IPS-18a (cell line): ENCODE measurements at regions not wholly inside any gene's neighbourhood (a gene's known extent, or its start where the extent isn't known, plus 50 kb on each side); places are given as distances from the start of the nearest gene placed in this dataset.

ENCODE experiments used
- H3K27ac ChIP-seq: one replicate; pipeline ENCODE4 v1.5.1; 2013; ENCODE audit warnings: low read length
- H3K27me3 ChIP-seq: one replicate; pipeline ENCODE4 v1.6.1; 2013; ENCODE audit warnings: mild to moderate bottlenecking, low read length; ENCODE audit not compliant: control insufficient read depth, insufficient read depth
- H3K36me3 ChIP-seq: one replicate; pipeline ENCODE4 v1.6.1; 2013; ENCODE audit warnings: low read depth, low read length; ENCODE audit not compliant: control insufficient read depth
- H3K4me1 ChIP-seq: one replicate; pipeline ENCODE4 v1.6.1; 2013; ENCODE audit warnings: low read depth, low read length; ENCODE audit not compliant: control insufficient read depth
- H3K4me3 ChIP-seq: one replicate; pipeline ENCODE4 v1.5.1; 2013; ENCODE audit warnings: low read length
- H3K9ac ChIP-seq: one replicate; pipeline ENCODE4 v1.6.1; 2013; ENCODE audit warnings: mild to moderate bottlenecking, low read length, moderate library complexity
- H3K9me3 ChIP-seq: one replicate; pipeline ENCODE4 v1.6.1; 2013; ENCODE audit warnings: low read depth, low read length; ENCODE audit not compliant: control insufficient read depth

DNA sequence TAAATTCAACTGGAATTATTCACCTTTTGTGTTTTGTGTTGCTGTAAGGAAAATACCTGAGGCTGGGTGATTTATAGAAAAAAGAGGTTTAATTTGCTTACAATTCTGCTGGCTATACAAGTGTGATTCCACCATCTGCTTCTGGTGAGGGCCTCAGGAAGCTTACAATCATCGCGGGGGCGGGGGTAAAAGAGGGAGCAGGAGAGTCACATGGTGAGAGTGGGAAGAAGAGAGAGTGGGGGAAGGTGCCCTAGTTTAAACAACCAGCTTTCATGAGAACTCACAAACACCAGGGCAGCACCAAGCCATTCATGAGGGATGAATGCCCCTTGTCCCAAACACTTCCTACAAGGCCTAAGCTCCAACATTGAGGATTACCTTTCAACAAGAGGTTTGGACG is 760.7 kb upstream of the PCDH9 start:
- no peak overlapping the region for H3K27ac ChIP-seq
- H3K9me3 ChIP-seq = no peaks in the 10 kb centered on the region
- H3K9ac ChIP-seq = no peak overlapping the region
- no peaks in the 10 kb centered on the region for H3K36me3 ChIP-seq
- H3K4me1 ChIP-seq = no peaks in the 10 kb centered on the region
- H3K27me3 ChIP-seq = no peaks in the 10 kb centered on the region
- H3K4me3 ChIP-seq = no peak overlapping the region

DNA sequence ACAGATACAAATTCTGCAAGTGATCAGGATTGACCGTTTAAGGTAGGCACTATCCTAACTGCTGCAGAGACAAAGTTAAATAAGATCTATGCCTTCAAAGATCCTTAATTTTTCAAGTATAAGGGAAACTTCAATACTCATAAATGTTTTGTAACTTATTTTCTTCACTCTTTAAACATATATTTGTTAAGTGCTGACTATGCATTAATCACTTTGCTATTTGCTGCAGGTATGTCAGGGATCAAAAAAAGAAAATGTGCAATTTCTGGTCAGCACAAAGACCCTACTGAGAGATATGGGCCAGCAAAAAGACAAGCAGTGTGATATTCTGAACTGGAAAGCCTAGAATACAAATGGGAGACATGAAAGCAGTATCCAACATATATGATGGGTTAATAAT is 756.1 kb upstream of the PCDH9 start:
- no peak overlapping the region for H3K9ac ChIP-seq
- H3K9me3 ChIP-seq = no peaks in the 10 kb centered on the region
- H3K4me1 ChIP-seq = no peaks in the 10 kb centered on the region
- no peak overlapping the region for H3K4me3 ChIP-seq
- H3K36me3 ChIP-seq = no peaks in the 10 kb centered on the region
- H3K27ac ChIP-seq = no peak overlapping the region
- no peaks in the 10 kb centered on the region for H3K27me3 ChIP-seq

DNA sequence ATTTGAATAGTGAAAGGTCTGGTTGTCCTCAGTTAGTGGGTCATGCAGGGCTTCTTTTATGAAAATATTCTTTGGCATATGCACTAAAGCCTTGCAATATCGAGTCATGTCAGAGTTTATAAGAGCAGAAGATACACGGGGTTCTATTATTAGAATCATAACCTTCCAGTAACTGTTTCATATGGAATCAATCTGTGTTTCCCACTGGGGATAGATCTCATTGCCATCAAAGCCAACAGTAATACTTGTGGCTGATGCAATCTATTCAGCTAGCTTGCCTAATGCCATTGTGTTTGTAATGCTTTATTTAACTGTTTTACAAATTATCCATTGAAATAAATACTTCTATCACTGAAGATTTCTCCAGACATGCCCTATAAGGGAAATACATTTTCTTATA is 746.9 kb upstream of the PCDH9 start:
- H3K4me1 ChIP-seq = no peaks in the 10 kb centered on the region
- no peak overlapping the region for H3K4me3 ChIP-seq
- H3K27me3 ChIP-seq = no peaks in the 10 kb centered on the region
- H3K9me3 ChIP-seq = no peaks in the 10 kb centered on the region
- no peak overlapping the region for H3K9ac ChIP-seq
- no peak overlapping the region for H3K27ac ChIP-seq
- no peaks in the 10 kb centered on the region for H3K36me3 ChIP-seq

DNA sequence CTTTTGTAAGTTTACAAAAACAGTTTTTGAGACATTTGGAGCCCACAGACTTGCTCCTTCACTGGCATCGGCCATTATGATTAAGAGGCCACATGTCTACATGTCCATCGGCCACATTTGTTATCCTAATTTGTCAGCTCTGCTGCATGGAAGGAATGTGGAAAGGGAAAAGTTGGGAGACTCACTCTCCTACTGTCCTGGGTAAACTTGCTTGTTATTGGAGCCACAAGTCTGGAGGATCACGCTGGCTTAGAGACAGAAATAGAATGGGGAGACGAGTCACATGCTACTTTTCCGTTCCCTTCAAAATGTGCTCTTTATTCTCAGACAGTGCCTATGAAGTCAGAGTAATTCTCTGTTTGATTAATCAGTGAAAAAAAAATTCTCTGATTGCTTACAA is 741.2 kb upstream of the PCDH9 start:
- no peaks in the 10 kb centered on the region for H3K36me3 ChIP-seq
- no peak overlapping the region for H3K27ac ChIP-seq
- no peak overlapping the region for H3K9ac ChIP-seq
- H3K27me3 ChIP-seq = no peaks in the 10 kb centered on the region
- H3K9me3 ChIP-seq = no peaks in the 10 kb centered on the region
- H3K4me1 ChIP-seq = no peaks in the 10 kb centered on the region
- H3K4me3 ChIP-seq = no peak overlapping the region

DNA sequence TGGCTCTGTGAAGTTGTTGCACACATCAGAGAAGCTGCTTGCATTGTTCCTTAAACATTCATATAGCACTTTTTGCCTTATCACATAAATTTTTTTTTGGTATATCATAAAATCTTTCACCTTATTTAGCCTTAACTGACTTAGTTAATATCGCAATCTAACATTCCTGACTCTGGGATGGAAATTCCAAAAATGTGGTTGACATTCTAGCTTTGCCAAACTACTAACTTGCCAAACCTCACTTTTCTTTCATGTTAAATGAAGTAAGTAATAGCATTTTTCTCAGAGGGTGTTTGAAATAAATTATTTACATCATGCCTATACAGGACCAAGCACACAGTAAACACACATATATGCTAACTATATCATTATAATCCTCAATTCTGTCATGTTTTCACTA is 736.9 kb upstream of the PCDH9 start:
- H3K9me3 ChIP-seq = no peaks in the 10 kb centered on the region
- H3K4me1 ChIP-seq = peaks cover 8% of the 10 kb centered on the region
- no peaks in the 10 kb centered on the region for H3K36me3 ChIP-seq
- no peak overlapping the region for H3K27ac ChIP-seq
- no peaks in the 10 kb centered on the region for H3K27me3 ChIP-seq
- no peak overlapping the region for H3K4me3 ChIP-seq
- H3K9ac ChIP-seq = no peak overlapping the region

DNA sequence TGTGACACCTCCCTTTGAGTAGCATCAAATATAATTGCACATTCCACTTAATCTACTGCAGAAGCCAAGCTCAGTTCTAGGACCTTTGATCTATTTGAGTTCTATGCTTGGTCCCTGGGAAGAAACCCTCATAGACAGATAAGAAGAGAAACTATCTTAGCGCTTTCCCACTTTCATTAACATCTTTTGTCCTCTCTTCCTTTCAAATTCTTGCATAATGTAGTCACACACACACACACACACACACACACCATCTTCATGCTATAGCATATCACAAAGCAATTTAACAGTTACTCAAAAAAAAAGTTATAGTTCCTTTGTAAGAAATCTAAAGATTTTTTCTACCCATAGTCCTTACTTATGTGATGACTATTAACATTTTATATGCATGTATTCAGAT is 735.9 kb upstream of the PCDH9 start:
- H3K9ac ChIP-seq = no peak overlapping the region
- H3K4me3 ChIP-seq = no peak overlapping the region
- no peaks in the 10 kb centered on the region for H3K27me3 ChIP-seq
- peaks cover 8% of the 10 kb centered on the region for H3K4me1 ChIP-seq
- H3K9me3 ChIP-seq = no peaks in the 10 kb centered on the region
- H3K27ac ChIP-seq = no peak overlapping the region
- no peaks in the 10 kb centered on the region for H3K36me3 ChIP-seq

DNA sequence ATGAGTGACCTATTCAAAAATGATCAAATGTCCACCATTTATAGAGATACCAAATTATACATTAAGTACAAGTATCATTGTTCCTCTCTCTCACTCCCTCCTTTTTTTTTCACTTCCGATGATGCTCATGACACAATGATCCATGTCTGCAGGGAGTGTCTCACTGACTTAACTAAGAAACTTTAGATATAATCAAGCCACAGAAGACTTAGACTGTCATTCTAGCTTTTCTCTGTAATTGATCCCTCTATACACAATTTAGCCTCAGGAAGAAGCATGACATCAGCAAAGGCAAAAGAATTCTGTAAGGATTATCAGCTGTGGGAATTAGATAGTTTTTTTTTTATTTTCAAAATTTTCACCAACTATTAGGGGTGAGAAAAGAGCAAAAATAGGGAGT is 734.9 kb upstream of the PCDH9 start:
- peaks cover 8% of the 10 kb centered on the region for H3K4me1 ChIP-seq
- H3K9ac ChIP-seq = no peak overlapping the region
- H3K27me3 ChIP-seq = no peaks in the 10 kb centered on the region
- no peaks in the 10 kb centered on the region for H3K9me3 ChIP-seq
- H3K36me3 ChIP-seq = no peaks in the 10 kb centered on the region
- H3K4me3 ChIP-seq = no peak overlapping the region
- H3K27ac ChIP-seq = no peak overlapping the region

DNA sequence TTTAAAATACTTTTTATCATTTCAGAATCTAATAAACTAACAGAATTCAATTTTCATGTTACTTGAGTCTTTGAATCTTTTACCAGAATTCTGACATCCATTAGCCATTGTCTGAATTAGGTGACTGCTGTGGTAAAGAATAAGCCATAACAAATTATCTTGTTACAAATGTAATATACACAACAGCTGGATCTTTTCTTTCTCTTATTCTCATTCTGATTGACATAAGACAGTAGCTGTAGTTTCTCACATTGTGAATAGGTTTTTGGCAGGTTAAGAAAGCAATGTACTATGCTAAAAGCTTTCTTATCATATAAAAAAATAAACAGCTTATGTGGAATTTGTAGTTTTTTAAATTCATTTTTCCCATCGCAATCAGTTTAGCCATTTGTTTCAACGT is 734.0 kb upstream of the PCDH9 start:
- Histone ChIP-seq H3K9me3 (no peaks in the 10 kb centered on the region), H3K36me3 (no peaks in the 10 kb centered on the region), H3K4me1 (peaks cover 8% of the 10 kb centered on the region), H3K9ac (no peak overlapping the region), H3K4me3 (no peak overlapping the region), H3K27ac (no peak overlapping the region), H3K27me3 (no peaks in the 10 kb centered on the region)

DNA sequence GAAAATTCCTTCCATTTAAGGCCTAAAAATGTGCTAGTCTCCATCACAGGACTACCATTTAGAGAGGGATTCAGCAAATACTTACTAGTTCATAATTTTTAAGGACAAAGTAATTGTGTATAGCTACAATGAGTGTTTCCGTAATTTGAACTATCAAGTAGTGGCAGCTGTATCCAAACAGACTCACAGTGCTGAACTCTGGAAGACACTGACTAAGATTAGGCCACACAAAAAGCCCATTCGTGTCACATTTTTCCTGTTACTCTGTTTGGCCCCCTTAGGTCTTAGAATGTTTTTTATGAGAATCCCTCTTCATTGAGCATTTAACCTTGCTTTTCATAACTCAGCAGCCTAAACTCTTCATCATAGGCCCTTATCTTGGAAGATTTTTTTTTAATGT is 731.2 kb upstream of the PCDH9 start:
- Histone ChIP-seq H3K27me3 (no peaks in the 10 kb centered on the region), H3K9me3 (no peaks in the 10 kb centered on the region), H3K4me3 (no peak overlapping the region), H3K4me1 (peaks cover 8% of the 10 kb centered on the region), H3K27ac (no peak overlapping the region), H3K36me3 (no peaks in the 10 kb centered on the region), H3K9ac (no peak overlapping the region)

DNA sequence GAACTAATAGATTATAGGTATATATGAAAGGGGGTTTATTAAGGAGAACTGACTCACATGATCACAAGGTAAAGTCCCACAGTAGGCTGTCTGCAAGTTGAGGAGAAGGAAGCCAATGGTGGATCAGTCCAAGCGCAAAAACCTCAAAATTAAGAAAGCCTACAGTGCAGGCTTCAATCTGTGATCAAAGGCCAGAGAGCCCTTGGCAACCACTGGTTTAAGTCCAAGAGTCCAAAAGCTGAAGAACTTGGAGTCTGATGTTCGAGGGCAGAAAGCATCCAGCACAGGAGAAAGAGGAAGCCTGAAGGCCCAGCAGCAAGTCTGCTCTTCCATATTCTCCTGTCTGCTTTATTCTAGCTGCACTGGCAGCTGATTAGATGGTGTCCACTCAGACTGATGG is 721.3 kb upstream of the PCDH9 start:
- Histone ChIP-seq H3K27ac (no peak overlapping the region), H3K4me3 (no peak overlapping the region), H3K9ac (no peak overlapping the region), H3K4me1 (no peaks in the 10 kb centered on the region), H3K36me3 (no peaks in the 10 kb centered on the region), H3K27me3 (no peaks in the 10 kb centered on the region), H3K9me3 (no peaks in the 10 kb centered on the region)

DNA sequence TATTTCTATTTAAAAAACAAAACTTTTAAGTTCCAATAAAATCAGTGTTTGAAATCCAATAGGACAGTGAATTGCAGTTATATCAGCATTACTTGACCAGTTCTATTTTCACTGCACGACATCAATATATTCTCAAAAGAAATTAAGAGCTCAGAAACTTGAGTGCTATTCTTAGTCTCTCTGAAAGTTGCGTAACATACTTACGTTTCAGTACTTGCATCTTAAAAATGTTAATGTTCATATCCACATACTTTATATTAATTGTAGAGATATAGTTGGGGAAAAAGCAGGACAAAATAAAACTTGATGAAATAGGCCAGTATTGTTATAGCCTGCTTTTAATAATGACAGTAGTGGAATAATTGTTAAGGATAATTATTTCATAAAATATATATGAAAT is 720.5 kb upstream of the PCDH9 start:
- no peak overlapping the region for H3K4me3 ChIP-seq
- H3K9me3 ChIP-seq = no peaks in the 10 kb centered on the region
- no peaks in the 10 kb centered on the region for H3K4me1 ChIP-seq
- no peaks in the 10 kb centered on the region for H3K27me3 ChIP-seq
- H3K36me3 ChIP-seq = no peaks in the 10 kb centered on the region
- H3K27ac ChIP-seq = no peak overlapping the region
- H3K9ac ChIP-seq = no peak overlapping the region

DNA sequence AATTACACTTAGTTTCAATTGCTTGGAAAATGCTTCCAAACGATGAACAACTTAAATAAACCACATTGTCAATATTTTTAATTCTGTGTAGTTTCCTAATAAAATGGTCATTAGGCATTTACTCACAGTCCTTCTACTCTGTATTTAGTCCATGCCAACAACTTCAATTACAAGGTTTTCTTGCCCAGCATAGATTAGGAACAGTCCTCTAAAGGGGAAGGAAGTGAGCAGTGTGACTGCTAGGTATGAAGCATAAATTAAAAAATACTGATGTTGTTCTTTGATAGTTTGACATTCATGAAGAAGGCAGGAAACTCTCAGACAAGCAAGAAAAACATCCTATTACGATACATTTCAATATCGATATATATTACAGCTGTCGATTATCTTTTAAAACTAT is 716.0 kb upstream of the PCDH9 start:
- no peaks in the 10 kb centered on the region for H3K36me3 ChIP-seq
- H3K27me3 ChIP-seq = no peaks in the 10 kb centered on the region
- no peak overlapping the region for H3K27ac ChIP-seq
- H3K9me3 ChIP-seq = no peaks in the 10 kb centered on the region
- no peaks in the 10 kb centered on the region for H3K4me1 ChIP-seq
- H3K4me3 ChIP-seq = no peak overlapping the region
- H3K9ac ChIP-seq = no peak overlapping the region

DNA sequence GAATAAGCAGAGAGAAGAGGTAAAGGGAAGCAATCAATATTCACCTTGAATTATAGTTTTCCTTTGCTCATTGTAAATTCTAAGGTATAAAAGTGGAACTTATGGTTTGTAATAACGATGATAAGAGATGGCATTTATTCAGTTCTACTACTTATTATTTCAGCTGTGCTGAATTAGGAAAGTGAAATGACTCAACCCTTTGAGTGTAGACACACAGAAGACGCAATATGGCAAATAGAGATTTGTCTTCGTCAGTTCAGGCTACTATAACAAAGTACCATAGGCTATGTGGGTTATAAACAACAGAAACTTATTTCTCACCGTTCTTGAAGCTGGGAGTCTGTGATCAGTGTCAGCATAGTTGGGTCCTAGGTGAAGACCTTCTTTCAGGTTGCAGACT is 713.0 kb upstream of the PCDH9 start:
- no peaks in the 10 kb centered on the region for H3K4me1 ChIP-seq
- H3K9ac ChIP-seq = no peak overlapping the region
- no peaks in the 10 kb centered on the region for H3K36me3 ChIP-seq
- H3K27ac ChIP-seq = no peak overlapping the region
- H3K9me3 ChIP-seq = no peaks in the 10 kb centered on the region
- no peaks in the 10 kb centered on the region for H3K27me3 ChIP-seq
- no peak overlapping the region for H3K4me3 ChIP-seq
